Retinal pigment epithelial cell (primary cell): ENCODE measurements at regions not wholly inside any gene's neighbourhood (a gene's known extent, or its start where the extent isn't known, plus 50 kb on each side); places are given as distances from the start of the nearest gene placed in this dataset.

Experiments used
- DNase-seq: peaks from one replicate; pipeline ENCODE4 v3.0.0-alpha.2; 2010; ENCODE audit warnings: low read depth
- H3K4me3 ChIP-seq: 2 replicates; pipeline ENCODE4 v1.5.1; 2011; ENCODE audit warnings: mild to moderate bottlenecking, low read length, control low read depth, moderate library complexity
- CTCF ChIP-seq: conservative IDR thresholded peaks from 2 replicates; pipeline ENCODE4 v1.5.1; 2011; ENCODE audit warnings: low read depth, low read length, control low read depth, inconsistent platforms

- no peak for DNase-seq
- no peak overlapping the region for H3K4me3 ChIP-seq
- no peak for TF ChIP-seq CTCF
Observed at GRCh38 chr11:27816197-27816596, 115.9 kb upstream of the BDNF start.

DNA sequence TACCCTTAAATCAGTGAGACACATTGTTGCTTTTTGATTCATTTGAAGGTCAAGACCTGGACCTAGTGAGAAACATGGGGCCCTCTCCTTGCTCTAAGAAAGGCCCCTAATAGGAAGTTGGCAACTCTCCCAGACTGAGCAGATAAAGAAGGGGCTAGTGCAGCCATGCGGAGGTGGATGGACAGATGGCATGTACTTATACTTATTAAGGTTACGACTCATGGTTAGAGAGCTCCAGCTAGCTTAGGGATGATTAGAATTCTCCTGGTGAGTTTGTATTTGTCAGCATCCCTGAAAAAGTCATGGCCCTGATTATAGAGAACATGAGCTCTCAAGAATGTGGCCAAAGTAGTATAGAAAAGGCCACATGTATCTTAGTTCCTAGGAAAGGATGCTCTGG is 112.1 kb upstream of the BDNF start:
- TF ChIP-seq CTCF: no peak
- H3K4me3 ChIP-seq: no peak overlapping the region
- DNase-seq: peak; percentile 51

GRCh38 chr11:27807596-27807995 is 107.3 kb upstream of the BDNF start:
- no peak for DNase-seq
- TF ChIP-seq CTCF: no peak
- no peak overlapping the region for H3K4me3 ChIP-seq

- DNase-seq: no peak
- H3K4me3 ChIP-seq: no peak overlapping the region
- TF ChIP-seq CTCF: no peak
Observed at GRCh38 chr11:27806122-27806521, 105.9 kb upstream of the BDNF start.

GRCh38 chr11:27795955-27796861 is 96.0 kb upstream of the BDNF start:
- DNase-seq: no peak
- no peak overlapping the region for H3K4me3 ChIP-seq
- no peak for TF ChIP-seq CTCF

- DNase-seq: no peak
- no peak overlapping the region for H3K4me3 ChIP-seq
- TF ChIP-seq CTCF: no peak
Observed at GRCh38 chr11:27786864-27787263, 86.6 kb upstream of the BDNF start.

DNA sequence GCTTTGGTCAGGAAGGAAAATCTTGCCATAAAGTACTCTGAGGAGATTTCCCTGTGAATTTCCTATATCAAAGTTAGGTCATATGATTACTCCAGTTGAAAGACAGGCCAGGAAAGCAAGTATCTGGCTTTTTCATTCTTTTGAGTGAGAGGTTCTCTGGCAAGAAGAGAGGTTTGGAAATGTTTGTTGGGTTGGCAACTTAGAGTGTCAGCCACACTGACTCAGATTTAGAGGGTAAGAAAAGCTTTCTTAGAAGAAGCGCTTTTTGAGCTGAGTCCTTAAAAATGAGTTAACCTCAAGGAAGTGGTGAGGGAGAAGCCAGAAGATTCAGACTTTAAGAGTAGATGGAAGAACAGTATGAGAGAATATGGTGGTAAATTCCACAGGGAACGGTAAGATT is 86.1 kb upstream of the BDNF start:
- TF ChIP-seq CTCF: no peak
- no peak overlapping the region for H3K4me3 ChIP-seq

More for the DNA sequence above, 86.1 kb upstream of the BDNF start:
- DNase-seq: no peak
